ENCODE measurements at regions not wholly inside any gene's neighbourhood (a gene's known extent, or its start where the extent isn't known, plus 50 kb on each side); places are given as distances from the start of the nearest gene placed in this dataset.

- DNase-seq = peak; percentile 14
Measured at GRCh38 chr1:213820362-213821149, 167.2 kb upstream of the PROX1 start.

- no peak for DNase-seq
Measured at GRCh38 chr1:213821175-213821942, 166.4 kb upstream of the PROX1 start.

GRCh38 chr1:213821943-213822334, 165.8 kb upstream of the PROX1 start:
- no peak for DNase-seq

GRCh38 chr1:213826891-213827290, 160.9 kb upstream of the PROX1 start:
- no peak for DNase-seq

- no peak for DNase-seq
Measured at GRCh38 chr1:213828867-213829266, 158.9 kb upstream of the PROX1 start.

GRCh38 chr1:213829780-213830179, 158.0 kb upstream of the PROX1 start:
- DNase-seq = no peak

GRCh38 chr1:213830371-213830770, 157.4 kb upstream of the PROX1 start:
- DNase-seq = no peak

- DNase-seq = no peak
Measured at GRCh38 chr1:213840575-213840974, 147.2 kb upstream of the PROX1 start.

- DNase-seq = no peak
Measured at GRCh38 chr1:213844632-213845031, 143.1 kb upstream of the PROX1 start.

GRCh38 chr1:213852107-213852506, 135.7 kb upstream of the PROX1 start:
- DNase-seq = no peak

GRCh38 chr1:213858581-213858980, 129.2 kb upstream of the PROX1 start:
- no peak for DNase-seq

GRCh38 chr1:213861841-213862240, 125.9 kb upstream of the PROX1 start:
- DNase-seq = no peak

- no peak for DNase-seq
Measured at GRCh38 chr1:213864091-213864490, 123.7 kb upstream of the PROX1 start.

- no peak for DNase-seq
Measured at GRCh38 chr1:213868482-213868881, 119.3 kb upstream of the PROX1 start.

GRCh38 chr1:213871179-213871578, 116.6 kb upstream of the PROX1 start:
- DNase-seq = no peak

GRCh38 chr1:213874789-213875188, 113.0 kb upstream of the PROX1 start:
- no peak for DNase-seq

GRCh38 chr1:213876531-213876930, 111.2 kb upstream of the PROX1 start:
- no peak for DNase-seq

GRCh38 chr1:213883618-213884017, 104.2 kb upstream of the PROX1 start:
- no peak for DNase-seq

- DNase-seq = no peak
Measured at GRCh38 chr1:213884402-213884801, 103.4 kb upstream of the PROX1 start.

- DNase-seq = no peak
Measured at GRCh38 chr1:213884942-213885341, 102.8 kb upstream of the PROX1 start.

- DNase-seq = no peak
Measured at GRCh38 chr1:213887842-213888241, 99.9 kb upstream of the PROX1 start.

GRCh38 chr1:213891989-213892902, 95.5 kb upstream of the PROX1 start:
- no peak for DNase-seq

- no peak for DNase-seq
Measured at GRCh38 chr1:213898684-213899083, 89.1 kb upstream of the PROX1 start.
